Mesenchymal stem cell (in vitro differentiated cells and primary cell): ENCODE measurements at regions not wholly inside any gene's neighbourhood (a gene's known extent, or its start where the extent isn't known, plus 50 kb on each side); places are given as distances from the start of the nearest gene placed in this dataset.

Experiments
- DNase-seq: peaks from one replicate; pipeline ENCODE4 v3.0.0-alpha.2; 2013
- H2AFZ ChIP-seq: one replicate; pipeline ENCODE4 v1.6.1; 2013; ENCODE audit warnings: low read depth, mild to moderate bottlenecking, control low read depth, inconsistent platforms, low read length, moderate library complexity
- H2AK5ac ChIP-seq: 2 replicates; pipeline ENCODE4 v1.6.1; 2013; ENCODE audit warnings: low read length, moderate library complexity, mild to moderate bottlenecking, inconsistent platforms; ENCODE audit not compliant: severe bottlenecking
- H2BK120ac ChIP-seq: one replicate; pipeline ENCODE4 v1.6.1; 2013; ENCODE audit warnings: low read depth, mild to moderate bottlenecking, inconsistent platforms, low read length, moderate library complexity
- H2BK12ac ChIP-seq, 2 experiments: one replicate each; pipeline ENCODE4 v1.6.1; 2013; ENCODE audit warnings: inconsistent platforms in 2 of 2, low read length in 2 of 2, mild to moderate bottlenecking in 2 of 2, moderate library complexity in 2 of 2, control low read depth in 1 of 2
- H2BK15ac ChIP-seq: one replicate; pipeline ENCODE4 v1.6.1; 2013; ENCODE audit warnings: mild to moderate bottlenecking, low read depth, inconsistent platforms; ENCODE audit not compliant: poor library complexity, severe bottlenecking
- H2BK5ac ChIP-seq: 2 replicates; pipeline ENCODE4 v1.6.1; 2013; ENCODE audit warnings: low read depth, mild to moderate bottlenecking, low read length, control low read depth, inconsistent platforms; ENCODE audit not compliant: poor library complexity, severe bottlenecking
- H3K14ac ChIP-seq, 2 experiments: one replicate each; pipeline ENCODE4 v1.6.1; 2013; ENCODE audit warnings: inconsistent platforms in 2 of 2, low read length in 2 of 2, control low read depth in 1 of 2, mild to moderate bottlenecking in 1 of 2, moderate library complexity in 1 of 2
- H3K18ac ChIP-seq, 2 experiments: one replicate each; pipeline ENCODE4 v1.6.1; 2013; ENCODE audit warnings: inconsistent platforms in 2 of 2, low read length in 2 of 2, control low read depth in 1 of 2, low read depth in 1 of 2, mild to moderate bottlenecking in 1 of 2
- H3K23ac ChIP-seq, 2 experiments: one replicate each; pipeline ENCODE4 v1.6.1; 2013; ENCODE audit warnings: inconsistent platforms in 2 of 2, low read length in 2 of 2, mild to moderate bottlenecking in 2 of 2, moderate library complexity in 2 of 2, control low read depth in 1 of 2
- H3K27ac ChIP-seq: 2 replicates; pipeline ENCODE4 v1.5.1; 2013; ENCODE audit warnings: mild to moderate bottlenecking, moderate library complexity, low read length, control low read depth, inconsistent platforms; ENCODE audit not compliant: poor library complexity, severe bottlenecking
- H3K27me3 ChIP-seq, 2 experiments: 2 replicates each; pipeline versions ENCODE4 v1.6.1 to v1.7.0; 2013; ENCODE audit warnings: low read length in 2 of 2, mild to moderate bottlenecking in 2 of 2, moderate library complexity in 2 of 2, control low read depth in 1 of 2, inconsistent platforms in 1 of 2; ENCODE audit not compliant: control insufficient read depth in 1 of 2, insufficient read depth in 1 of 2
- H3K36me3 ChIP-seq, 2 experiments: 2 replicates each; pipeline versions ENCODE4 v1.6.1 to v1.7.0; 2013; ENCODE audit warnings: low read length in 2 of 2, control low read depth in 1 of 2, inconsistent platforms in 1 of 2, low read depth in 1 of 2, mild to moderate bottlenecking in 1 of 2; ENCODE audit not compliant: insufficient read depth in 2 of 2, control insufficient read depth in 1 of 2
- H3K4ac ChIP-seq, 2 experiments: one replicate each; pipeline ENCODE4 v1.6.1; 2013; ENCODE audit warnings: inconsistent platforms in 2 of 2, low read length in 2 of 2, mild to moderate bottlenecking in 2 of 2, moderate library complexity in 2 of 2, control low read depth in 1 of 2, low read depth in 1 of 2
- H3K4me1 ChIP-seq: 2 replicates; pipeline ENCODE4 v1.6.1; 2013; ENCODE audit warnings: low read depth, low read length, control low read depth; ENCODE audit not compliant: control insufficient read depth, insufficient read depth
- H3K4me2 ChIP-seq: 2 replicates; pipeline ENCODE4 v1.6.1; 2013; ENCODE audit warnings: low read length, mild to moderate bottlenecking, inconsistent platforms; ENCODE audit not compliant: poor library complexity, severe bottlenecking
- H3K4me3 ChIP-seq, 2 experiments: 2 replicates each; pipeline versions ENCODE4 v1.5.1 to v1.7.0; 2013; ENCODE audit warnings: low read length in 2 of 2, mild to moderate bottlenecking in 2 of 2, control low read depth in 1 of 2, low read depth in 1 of 2; ENCODE audit not compliant: insufficient read depth in 1 of 2
- H3K79me1 ChIP-seq: replicated peaks from 2 replicates; pipeline ENCODE4 v1.6.1; 2013; ENCODE audit warnings: mild to moderate bottlenecking, control low read depth, low read length, inconsistent platforms; ENCODE audit not compliant: poor library complexity, severe bottlenecking
- H3K9ac ChIP-seq: 2 replicates; pipeline ENCODE4 v1.7.0; 2013; ENCODE audit warnings: mild to moderate bottlenecking, low read length, moderate library complexity
- H3K9me3 ChIP-seq: 2 replicates; pipeline ENCODE4 v1.7.0; 2013; ENCODE audit warnings: mild to moderate bottlenecking, low read length; ENCODE audit not compliant: control insufficient read depth
- H4K8ac ChIP-seq: one replicate; pipeline ENCODE4 v1.6.1; 2013; ENCODE audit warnings: inconsistent platforms, mild to moderate bottlenecking, low read length, moderate library complexity
- H4K91ac ChIP-seq: one replicate; pipeline ENCODE4 v1.6.1; 2013; ENCODE audit warnings: mild to moderate bottlenecking, low read length, inconsistent platforms
- WGBS: methylation state at CpG from one replicate; pipeline ENCODE4 v1.1.7; 2013; ENCODE audit warnings: mixed read lengths; 5-methylcytosine and 5-hydroxymethylcytosine counted together

GRCh38 chr9:1658661-1659362, 356.3 kb upstream of the SMARCA2 start:
- Histone ChIP-seq H4K91ac (no peak overlapping the region), H2AK5ac (no peak overlapping the region), H3K36me3 (no peaks in the 10 kb centered on the region), H3K9me3 (no peaks in the 10 kb centered on the region), H3K4me2 (no peak overlapping the region), H2BK120ac (no peak overlapping the region), H2AFZ (no peak overlapping the region), H2BK5ac (no peak overlapping the region), H3K4me3 (no peak overlapping the region), H3K79me1 (no peaks in the 10 kb centered on the region), H2BK12ac (no peak overlapping the region), H3K4me1 (no peaks in the 10 kb centered on the region), H3K27me3 (no peaks in the 10 kb centered on the region), H3K4ac (no peak overlapping the region), H3K14ac (no peak overlapping the region), H3K23ac (no peak overlapping the region), H3K27ac (no peak overlapping the region), H2BK15ac (no peak overlapping the region), H3K18ac (no peak overlapping the region), H3K9ac (no peak overlapping the region), H4K8ac (no peak overlapping the region)
- 59% methylated on average over 4 of the region's 4 CpGs for WGBS
- DNase-seq, result no peak

- Histone ChIP-seq H2AK5ac (no peak overlapping the region), H3K23ac (no peak overlapping the region), H2AFZ (no peak overlapping the region), H3K9ac (no peak overlapping the region), H3K14ac (no peak overlapping the region), H3K18ac (no peak overlapping the region), H2BK15ac (no peak overlapping the region), H3K4me1 (no peaks in the 10 kb centered on the region), H4K8ac (no peak overlapping the region), H3K27ac (no peak overlapping the region), H3K4me3 (no peak overlapping the region), H2BK5ac (no peak overlapping the region), H4K91ac (no peak overlapping the region), H3K9me3 (no peaks in the 10 kb centered on the region), H2BK12ac (no peak overlapping the region), H3K4me2 (no peak overlapping the region), H3K4ac (no peak overlapping the region), H3K27me3 (no peaks in the 10 kb centered on the region), H2BK120ac (no peak overlapping the region), H3K36me3 (no peaks in the 10 kb centered on the region), H3K79me1 (no peaks in the 10 kb centered on the region)
- no peak for DNase-seq
- WGBS, result 64% methylated on average over 3 of the region's 3 CpGs
Measured at GRCh38 chr9:1659363-1659690, 355.8 kb upstream of the SMARCA2 start.

GRCh38 chr9:1668441-1668840, 346.7 kb upstream of the SMARCA2 start:
- Histone ChIP-seq H2BK15ac (no peak overlapping the region), H2BK120ac (no peak overlapping the region), H3K27ac (no peak overlapping the region), H3K4me2 (no peak overlapping the region), H4K8ac (no peak overlapping the region), H2BK12ac (no peak overlapping the region), H3K36me3 (no peaks in the 10 kb centered on the region), H3K23ac (no peak overlapping the region), H2AFZ (no peak overlapping the region), H3K79me1 (no peaks in the 10 kb centered on the region), H3K4me1 (no peaks in the 10 kb centered on the region), H3K9me3 (peaks cover 10% of the 10 kb centered on the region), H3K9ac (no peak overlapping the region), H3K14ac (no peak overlapping the region), H2BK5ac (no peak overlapping the region), H3K4ac (no peak overlapping the region), H3K18ac (no peak overlapping the region), H3K27me3 (no peaks in the 10 kb centered on the region), H2AK5ac (no peak overlapping the region), H4K91ac (no peak overlapping the region), H3K4me3 (no peak overlapping the region)
- 67% methylated on average over 1 of the region's 1 CpG for WGBS
- DNase-seq, result no peak

- Histone ChIP-seq H2BK120ac (no peak overlapping the region), H3K14ac (no peak overlapping the region), H3K27me3 (no peaks in the 10 kb centered on the region), H3K18ac (no peak overlapping the region), H3K4me3 (no peak overlapping the region), H3K4me2 (no peak overlapping the region), H3K23ac (no peak overlapping the region), H2BK5ac (no peak overlapping the region), H4K91ac (no peak overlapping the region), H3K4ac (no peak overlapping the region), H2AFZ (no peak overlapping the region), H2BK12ac (no peak overlapping the region), H3K36me3 (no peaks in the 10 kb centered on the region), H3K9me3 (peaks cover 7% of the 10 kb centered on the region), H3K4me1 (no peaks in the 10 kb centered on the region), H3K79me1 (no peaks in the 10 kb centered on the region), H3K27ac (no peak overlapping the region), H4K8ac (no peak overlapping the region), H2BK15ac (no peak overlapping the region), H3K9ac (no peak overlapping the region), H2AK5ac (no peak overlapping the region)
- no peak for DNase-seq
Measured at GRCh38 chr9:1673300-1673699, 341.8 kb upstream of the SMARCA2 start.
